CD4-positive, alpha-beta T cell (primary cell): ENCODE measurements at regions not wholly inside any gene's neighbourhood (a gene's known extent, or its start where the extent isn't known, plus 50 kb on each side); places are given as distances from the start of the nearest gene placed in this dataset.

Experiments
- ATAC-seq: fragments of 200-7000 bp; cut with Tn5 transposase; one replicate; pipeline ENCODE4 v1.10.0; 2022; ENCODE audit warnings: mild to moderate bottlenecking; ENCODE audit not compliant: poor library complexity
- CTCF ChIA-PET: fragments of 350-600 bp; sonication (Branson Sonifier 250); formaldehyde crosslinking; loops from one replicate; lab custom pipeline; 2021; ENCODE audit warnings: antibody characterized with exemption, inconsistent platforms; lab: Charles Lee
- POLR2A ChIA-PET: fragments of 350-600 bp; sonication (Branson Sonifier 250); formaldehyde crosslinking; loops from one replicate; lab custom pipeline; 2021; ENCODE audit warnings: antibody characterized with exemption, inconsistent platforms; lab: Charles Lee
- DNase-seq, 14 experiments: peaks; one replicate each; pipeline ENCODE4 v3.0.0-alpha.2; 2013 to 2020; ENCODE audit warnings: mixed read lengths in 2 of 14
- H3K27ac ChIP-seq, 2 donors: one replicate each; pipeline versions ENCODE4 v1.5.1 to v1.7.0; 2013; ENCODE audit warnings: low read length in 2 of 2, low read depth in 1 of 2, mild to moderate bottlenecking in 1 of 2
- H3K27me3 ChIP-seq, 2 experiments: 1 replicate in 1 of 2; 2 replicates in 1 of 2; pipeline versions ENCODE4 v1.6.1 to v1.7.0; 2013; ENCODE audit warnings: low read length in 2 of 2, control low read depth in 1 of 2, mild to moderate bottlenecking in 1 of 2, moderate library complexity in 1 of 2; ENCODE audit not compliant: insufficient read depth in 2 of 2, control insufficient read depth in 1 of 2
- H3K36me3 ChIP-seq: one replicate; pipeline ENCODE4 v1.6.1; 2013; ENCODE audit warnings: low read length, control low read depth; ENCODE audit not compliant: insufficient read depth
- H3K4me1 ChIP-seq: one replicate; pipeline ENCODE4 v1.6.1; 2013; ENCODE audit warnings: low read length, control low read depth; ENCODE audit not compliant: insufficient read depth
- H3K4me3 ChIP-seq: one replicate; pipeline ENCODE4 v1.5.1; 2013; ENCODE audit warnings: mild to moderate bottlenecking, low read length, moderate library complexity
- H3K9me3 ChIP-seq, 2 experiments: 1 replicate in 1 of 2; 2 replicates in 1 of 2; pipeline versions ENCODE4 v1.6.1 to v1.7.0; 2013; ENCODE audit warnings: low read length in 2 of 2, mild to moderate bottlenecking in 2 of 2, control low read depth in 1 of 2, moderate library complexity in 1 of 2; ENCODE audit not compliant: control insufficient read depth in 1 of 2, insufficient read depth in 1 of 2
- H3K27ac Mint-ChIP-seq: one replicate; pipeline ENCODE4 v1.8.0; 2020; ENCODE audit warnings: mixed read lengths
- H3K27me3 Mint-ChIP-seq: one replicate; pipeline ENCODE4 v1.8.0; 2021; ENCODE audit warnings: mixed read lengths
- H3K36me3 Mint-ChIP-seq: one replicate; pipeline ENCODE4 v1.8.0; 2021; ENCODE audit warnings: low read depth, mixed read lengths
- H3K4me1 Mint-ChIP-seq: one replicate; pipeline ENCODE4 v1.8.0; 2021; ENCODE audit warnings: low read depth, mixed read lengths
- H3K4me3 Mint-ChIP-seq: one replicate; pipeline ENCODE4 v1.8.0; 2020; ENCODE audit warnings: mild to moderate bottlenecking, mixed read lengths
- H3K9me3 Mint-ChIP-seq: one replicate; pipeline ENCODE4 v1.8.0; 2020; ENCODE audit warnings: mixed read lengths
- intact Hi-C, 2 experiments: fragments of 100-400 bp; cut with DNase I in 1 of 2; cut with micrococcal nuclease in 1 of 2; formaldehyde crosslinking; loops; one replicate each; pipeline versions ENCODE4 v1.15.1 to v1.9.0; 2023 to 2025; cut with DNase I, micrococcal nuclease
- TF ChIP-seq, protein P1 (sequence below): fragments of 200-600 bp; IDR thresholded peaks from one replicate; pipeline ENCODE4 v1.8.0; 2022; ENCODE audit warnings: antibody characterized with exemption, mild to moderate bottlenecking

DNA sequence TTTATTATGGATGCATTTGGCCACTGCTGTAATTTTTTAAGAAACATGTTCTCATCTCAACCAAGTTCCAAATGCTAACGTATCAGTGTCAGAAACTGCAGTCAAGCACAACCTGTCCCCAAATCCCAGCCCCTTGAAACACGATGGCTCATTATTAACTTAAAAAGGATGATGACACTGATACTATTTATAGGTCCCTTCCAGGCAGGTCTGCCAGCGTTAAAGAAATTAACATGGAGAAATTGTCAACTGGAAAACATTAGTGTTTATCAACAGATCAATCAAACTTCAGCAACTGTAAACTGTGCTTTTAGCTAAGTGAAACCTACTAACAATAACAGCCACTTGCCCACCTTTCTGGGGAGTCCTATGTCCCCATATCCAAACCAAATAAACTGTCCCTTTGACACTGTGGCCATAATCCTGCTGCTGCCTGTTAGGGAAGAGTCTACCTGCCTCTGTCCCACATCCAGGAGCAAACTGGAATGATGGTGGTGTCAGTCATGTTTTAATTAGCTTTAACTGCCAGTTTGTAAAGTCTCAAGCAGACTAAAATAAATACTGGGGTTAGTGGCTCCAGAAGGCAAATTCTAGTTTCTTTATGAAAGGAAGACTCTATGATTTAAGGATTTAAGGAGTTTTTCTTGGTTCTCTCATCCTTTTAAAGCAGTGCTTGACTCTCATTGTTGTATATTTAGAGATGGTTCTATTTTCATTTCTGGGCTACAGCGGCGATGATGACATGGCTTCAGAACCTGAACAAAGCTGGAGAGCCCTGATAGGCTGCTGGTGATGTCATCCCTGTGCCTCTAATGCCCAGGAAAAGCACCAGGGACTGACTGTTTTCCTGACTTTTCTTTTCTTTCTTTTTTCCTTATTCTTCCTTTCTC lies 583.6 kb upstream of the PIK3C3 start:
- ChIA-PET CTCF (no interaction called here), POLR2A (no interaction called here)
- Histone ChIP-seq H3K9me3 (peaks cover 0 to under 1% of the 10 kb centered on the region in 2 experiments), H3K36me3 (no peaks in the 10 kb centered on the region), H3K4me3 (no peak overlapping the region), H3K27me3 (no peaks in the 10 kb centered on the region), H3K4me1 (no peaks in the 10 kb centered on the region), H3K27ac (no peak overlapping the region)
- DNase-seq (no peak), ATAC-seq (no peak)
- TF ChIP-seq, protein P1, sequence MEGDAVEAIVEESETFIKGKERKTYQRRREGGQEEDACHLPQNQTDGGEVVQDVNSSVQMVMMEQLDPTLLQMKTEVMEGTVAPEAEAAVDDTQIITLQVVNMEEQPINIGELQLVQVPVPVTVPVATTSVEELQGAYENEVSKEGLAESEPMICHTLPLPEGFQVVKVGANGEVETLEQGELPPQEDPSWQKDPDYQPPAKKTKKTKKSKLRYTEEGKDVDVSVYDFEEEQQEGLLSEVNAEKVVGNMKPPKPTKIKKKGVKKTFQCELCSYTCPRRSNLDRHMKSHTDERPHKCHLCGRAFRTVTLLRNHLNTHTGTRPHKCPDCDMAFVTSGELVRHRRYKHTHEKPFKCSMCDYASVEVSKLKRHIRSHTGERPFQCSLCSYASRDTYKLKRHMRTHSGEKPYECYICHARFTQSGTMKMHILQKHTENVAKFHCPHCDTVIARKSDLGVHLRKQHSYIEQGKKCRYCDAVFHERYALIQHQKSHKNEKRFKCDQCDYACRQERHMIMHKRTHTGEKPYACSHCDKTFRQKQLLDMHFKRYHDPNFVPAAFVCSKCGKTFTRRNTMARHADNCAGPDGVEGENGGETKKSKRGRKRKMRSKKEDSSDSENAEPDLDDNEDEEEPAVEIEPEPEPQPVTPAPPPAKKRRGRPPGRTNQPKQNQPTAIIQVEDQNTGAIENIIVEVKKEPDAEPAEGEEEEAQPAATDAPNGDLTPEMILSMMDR, result no peak
- peaks cover 9% of the 10 kb centered on the region for H3K9me3 Mint-ChIP-seq
- intact Hi-C loops, result no loop called here
- H3K4me3 Mint-ChIP-seq, result no peak overlapping the region
- no peaks in the 10 kb centered on the region for H3K27me3 Mint-ChIP-seq
- no peak overlapping the region for H3K27ac Mint-ChIP-seq
- H3K4me1 Mint-ChIP-seq, result no peaks in the 10 kb centered on the region
- no peaks in the 10 kb centered on the region for H3K36me3 Mint-ChIP-seq

GRCh38 chr18:41370740-41371139 lies 584.3 kb upstream of the PIK3C3 start:
- H3K4me1 ChIP-seq, result no peaks in the 10 kb centered on the region
- intact Hi-C loops, result no loop called here
- Mint-ChIP-seq H3K4me1 (no peaks in the 10 kb centered on the region), H3K27me3 (no peaks in the 10 kb centered on the region), H3K27ac (no peak overlapping the region), H3K36me3 (no peaks in the 10 kb centered on the region), H3K9me3 (peaks cover 11% of the 10 kb centered on the region), H3K4me3 (no peak overlapping the region)
- no peaks in the 10 kb centered on the region for H3K9me3 ChIP-seq
- no peak for ATAC-seq
- ChIA-PET CTCF (no interaction called here), POLR2A (no interaction called here)
- no peaks in the 10 kb centered on the region for H3K36me3 ChIP-seq
- no peak for DNase-seq
- no peak overlapping the region for H3K27ac ChIP-seq
- H3K4me3 ChIP-seq, result no peak overlapping the region
- TF ChIP-seq, protein P1, result no peak
- H3K27me3 ChIP-seq, result no peaks in the 10 kb centered on the region

DNA sequence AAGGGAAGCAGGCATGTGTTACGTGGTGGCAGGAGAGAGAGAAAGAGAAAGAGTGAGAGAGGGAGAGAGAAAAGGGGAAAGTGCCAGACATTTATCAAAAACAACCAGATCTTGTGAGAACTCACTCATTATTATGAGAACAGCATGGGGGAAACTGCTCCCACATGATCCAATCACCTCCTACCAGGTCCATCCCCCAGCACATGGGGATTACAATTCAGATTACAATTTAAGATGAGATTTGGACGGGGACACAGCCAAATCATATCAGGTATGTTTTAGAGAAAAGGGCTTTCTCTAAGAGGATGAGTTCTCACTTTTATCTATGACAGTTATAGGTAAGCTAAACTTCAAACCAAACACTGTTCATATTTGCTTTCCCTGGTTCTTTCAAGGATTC lies 597.3 kb upstream of the PIK3C3 start:
- Histone ChIP-seq H3K27ac (no peak overlapping the region), H3K27me3 (no peaks in the 10 kb centered on the region), H3K4me3 (no peak overlapping the region), H3K4me1 (no peaks in the 10 kb centered on the region), H3K36me3 (no peaks in the 10 kb centered on the region), H3K9me3 (no peaks in the 10 kb centered on the region)
- TF ChIP-seq, protein P1, result no peak
- ChIA-PET CTCF (no interaction called here), POLR2A (no interaction called here)
- intact Hi-C loops, result no loop called here
- Mint-ChIP-seq H3K27ac (no peak overlapping the region), H3K27me3 (no peaks in the 10 kb centered on the region), H3K4me3 (no peak overlapping the region), H3K36me3 (no peaks in the 10 kb centered on the region), H3K9me3 (peaks cover 6% of the 10 kb centered on the region), H3K4me1 (no peaks in the 10 kb centered on the region)
- ATAC-seq, result no peak
- DNase-seq, result no peak
